Activated naive CD8-positive, alpha-beta T cell (primary cell): ENCODE measurements at regions not wholly inside any gene's neighbourhood (a gene's known extent, or its start where the extent isn't known, plus 50 kb on each side); places are given as distances from the start of the nearest gene placed in this dataset.
A peak's percentile ranks its signal among the peaks of the same experiment; 100 is the strongest.

ENCODE experiments used
- H3K27ac Mint-ChIP-seq: one replicate; pipeline ENCODE4 v1.8.0; 2021; ENCODE audit warnings: mixed read lengths
- H3K27me3 Mint-ChIP-seq: one replicate; pipeline ENCODE4 v1.8.0; 2021; ENCODE audit warnings: mixed read lengths
- H3K36me3 Mint-ChIP-seq: one replicate; pipeline ENCODE4 v1.8.0; 2021; ENCODE audit warnings: mixed read lengths
- H3K4me1 Mint-ChIP-seq: one replicate; pipeline ENCODE4 v1.8.0; 2021; ENCODE audit warnings: low read depth, mixed read lengths
- H3K4me3 Mint-ChIP-seq: one replicate; pipeline ENCODE4 v1.8.0; 2021; ENCODE audit warnings: mild to moderate bottlenecking, mixed read lengths
- H3K9me3 Mint-ChIP-seq: one replicate; pipeline ENCODE4 v1.8.0; 2021; ENCODE audit warnings: low read depth, mixed read lengths

- Mint-ChIP-seq H3K27ac (peak overlapping the region; percentile 50), H3K4me1 (peaks cover 4% of the 10 kb centered on the region), H3K36me3 (no peaks in the 10 kb centered on the region), H3K9me3 (no peaks in the 10 kb centered on the region), H3K27me3 (no peaks in the 10 kb centered on the region), H3K4me3 (no peak overlapping the region)
Observed at GRCh38 chr21:25362375-25363267, 244.7 kb downstream of the MRPL39 start.

GRCh38 chr21:25361765-25362164 is 245.5 kb downstream of the MRPL39 start:
- H3K27me3 Mint-ChIP-seq = peaks cover 3% of the 10 kb centered on the region
- H3K36me3 Mint-ChIP-seq = no peaks in the 10 kb centered on the region
- no peak overlapping the region for H3K4me3 Mint-ChIP-seq
- H3K9me3 Mint-ChIP-seq = no peaks in the 10 kb centered on the region
- H3K4me1 Mint-ChIP-seq = peaks cover 12% of the 10 kb centered on the region
- H3K27ac Mint-ChIP-seq = no peak overlapping the region

GRCh38 chr21:25361097-25361496 is 246.2 kb downstream of the MRPL39 start:
- Mint-ChIP-seq H3K4me1 (peaks cover 12% of the 10 kb centered on the region), H3K27me3 (peaks cover 3% of the 10 kb centered on the region), H3K27ac (no peak overlapping the region), H3K9me3 (no peaks in the 10 kb centered on the region), H3K4me3 (no peak overlapping the region), H3K36me3 (no peaks in the 10 kb centered on the region)

- Mint-ChIP-seq H3K27me3 (peaks cover 3% of the 10 kb centered on the region), H3K36me3 (no peaks in the 10 kb centered on the region), H3K9me3 (no peaks in the 10 kb centered on the region), H3K4me1 (peaks cover 12% of the 10 kb centered on the region), H3K4me3 (no peak overlapping the region), H3K27ac (no peak overlapping the region)
Observed at GRCh38 chr21:25360593-25360992, 246.7 kb downstream of the MRPL39 start.

GRCh38 chr21:25359724-25360123 is 247.6 kb downstream of the MRPL39 start:
- H3K9me3 Mint-ChIP-seq = no peaks in the 10 kb centered on the region
- H3K27me3 Mint-ChIP-seq = peaks cover 3% of the 10 kb centered on the region
- H3K4me1 Mint-ChIP-seq = peaks cover 12% of the 10 kb centered on the region
- H3K27ac Mint-ChIP-seq = no peak overlapping the region
- no peaks in the 10 kb centered on the region for H3K36me3 Mint-ChIP-seq
- H3K4me3 Mint-ChIP-seq = no peak overlapping the region

- Mint-ChIP-seq H3K27me3 (peaks cover 12% of the 10 kb centered on the region), H3K4me3 (no peak overlapping the region), H3K36me3 (no peaks in the 10 kb centered on the region), H3K27ac (no peak overlapping the region), H3K4me1 (peaks cover 5% of the 10 kb centered on the region), H3K9me3 (no peaks in the 10 kb centered on the region)
Observed at GRCh38 chr21:25350056-25350455, 257.2 kb downstream of the MRPL39 start.

GRCh38 chr21:25343774-25344545 is 263.3 kb downstream of the MRPL39 start:
- H3K27me3 Mint-ChIP-seq = peaks cover 16% of the 10 kb centered on the region
- no peak overlapping the region for H3K4me3 Mint-ChIP-seq

GRCh38 chr21:25342816-25343215 is 264.5 kb downstream of the MRPL39 start:
- no peak overlapping the region for H3K4me3 Mint-ChIP-seq
- H3K9me3 Mint-ChIP-seq = no peaks in the 10 kb centered on the region
- no peak overlapping the region for H3K27ac Mint-ChIP-seq
- H3K4me1 Mint-ChIP-seq = no peaks in the 10 kb centered on the region
- peaks cover 13% of the 10 kb centered on the region for H3K27me3 Mint-ChIP-seq
- no peaks in the 10 kb centered on the region for H3K36me3 Mint-ChIP-seq

More at GRCh38 chr21:25343774-25344545, 263.3 kb downstream of the MRPL39 start:
- no peaks in the 10 kb centered on the region for H3K4me1 Mint-ChIP-seq
- no peaks in the 10 kb centered on the region for H3K9me3 Mint-ChIP-seq
- no peak overlapping the region for H3K27ac Mint-ChIP-seq
- no peaks in the 10 kb centered on the region for H3K36me3 Mint-ChIP-seq

GRCh38 chr21:25341981-25342380 is 265.3 kb downstream of the MRPL39 start:
- H3K4me1 Mint-ChIP-seq = no peaks in the 10 kb centered on the region

GRCh38 chr21:25338415-25338814 is 268.9 kb downstream of the MRPL39 start:
- Mint-ChIP-seq H3K9me3 (no peaks in the 10 kb centered on the region), H3K27ac (no peak overlapping the region), H3K27me3 (peaks cover 4% of the 10 kb centered on the region), H3K4me1 (no peaks in the 10 kb centered on the region), H3K36me3 (no peaks in the 10 kb centered on the region), H3K4me3 (no peak overlapping the region)

More at GRCh38 chr21:25341981-25342380, 265.3 kb downstream of the MRPL39 start:
- Mint-ChIP-seq H3K36me3 (no peaks in the 10 kb centered on the region), H3K27me3 (peaks cover 13% of the 10 kb centered on the region), H3K9me3 (no peaks in the 10 kb centered on the region), H3K4me3 (no peak overlapping the region), H3K27ac (no peak overlapping the region)

- Mint-ChIP-seq H3K9me3 (no peaks in the 10 kb centered on the region), H3K4me3 (no peak overlapping the region), H3K27me3 (peaks cover 1% of the 10 kb centered on the region), H3K36me3 (no peaks in the 10 kb centered on the region), H3K27ac (no peak overlapping the region), H3K4me1 (no peaks in the 10 kb centered on the region)
Observed at GRCh38 chr21:25334046-25334730, 273.1 kb downstream of the MRPL39 start.

- H3K9me3 Mint-ChIP-seq = no peaks in the 10 kb centered on the region
- peaks cover 3% of the 10 kb centered on the region for H3K27me3 Mint-ChIP-seq
- H3K4me3 Mint-ChIP-seq = no peak overlapping the region
- no peak overlapping the region for H3K27ac Mint-ChIP-seq
- no peaks in the 10 kb centered on the region for H3K36me3 Mint-ChIP-seq
- no peaks in the 10 kb centered on the region for H3K4me1 Mint-ChIP-seq
Observed at GRCh38 chr21:25331286-25331685, 276.0 kb downstream of the MRPL39 start.

GRCh38 chr21:25330266-25330665 is 277.0 kb downstream of the MRPL39 start:
- no peak overlapping the region for H3K4me3 Mint-ChIP-seq
- H3K27ac Mint-ChIP-seq = no peak overlapping the region
- H3K9me3 Mint-ChIP-seq = no peaks in the 10 kb centered on the region
- no peaks in the 10 kb centered on the region for H3K4me1 Mint-ChIP-seq
- peaks cover 3% of the 10 kb centered on the region for H3K27me3 Mint-ChIP-seq
- H3K36me3 Mint-ChIP-seq = no peaks in the 10 kb centered on the region

- Mint-ChIP-seq H3K27me3 (peaks cover 1% of the 10 kb centered on the region), H3K9me3 (no peaks in the 10 kb centered on the region), H3K4me3 (no peak overlapping the region), H3K27ac (no peak overlapping the region), H3K36me3 (no peaks in the 10 kb centered on the region), H3K4me1 (no peaks in the 10 kb centered on the region)
Observed at GRCh38 chr21:25329227-25329825, 278.0 kb downstream of the MRPL39 start.
